ENCODE measurements at regions not wholly inside any gene's neighbourhood (a gene's known extent, or its start where the extent isn't known, plus 50 kb on each side); places are given as distances from the start of the nearest gene placed in this dataset.

DNA sequence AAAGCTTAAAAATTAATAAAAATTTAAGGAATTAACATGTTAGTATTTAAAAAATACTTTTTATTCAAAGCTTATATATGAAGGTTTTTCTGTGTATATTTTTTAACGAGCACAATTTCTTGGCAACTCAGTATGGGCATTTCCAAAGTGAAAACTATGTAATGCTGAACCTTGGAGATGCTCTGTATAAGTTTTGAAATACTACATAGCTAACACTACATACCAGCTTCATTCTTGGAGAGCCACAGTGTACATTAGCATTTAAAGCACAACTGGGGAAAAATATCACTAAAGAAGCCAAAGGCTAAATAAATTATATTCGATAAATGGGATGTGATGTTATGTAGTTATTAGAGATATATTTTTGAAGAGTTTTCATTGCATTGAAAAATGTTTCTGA is 446.5 kb downstream of the CCDC85A start:
- WGBS, 2 donors: 72 to 85% methylated on average over 2 of the region's 2 CpGs
- Histone ChIP-seq H3K4me3 (no peak overlapping the region), H3K4me1 (no peaks in the 10 kb centered on the region), H3K9me3 (no peaks in the 10 kb centered on the region), H3K27ac (no peak overlapping the region), H3K36me3 (no peaks in the 10 kb centered on the region), H3K27me3 (no peaks in the 10 kb centered on the region)
- intact Hi-C loops (cut with DNase I): no loop called here
- TF ChIP-seq, protein P1, sequence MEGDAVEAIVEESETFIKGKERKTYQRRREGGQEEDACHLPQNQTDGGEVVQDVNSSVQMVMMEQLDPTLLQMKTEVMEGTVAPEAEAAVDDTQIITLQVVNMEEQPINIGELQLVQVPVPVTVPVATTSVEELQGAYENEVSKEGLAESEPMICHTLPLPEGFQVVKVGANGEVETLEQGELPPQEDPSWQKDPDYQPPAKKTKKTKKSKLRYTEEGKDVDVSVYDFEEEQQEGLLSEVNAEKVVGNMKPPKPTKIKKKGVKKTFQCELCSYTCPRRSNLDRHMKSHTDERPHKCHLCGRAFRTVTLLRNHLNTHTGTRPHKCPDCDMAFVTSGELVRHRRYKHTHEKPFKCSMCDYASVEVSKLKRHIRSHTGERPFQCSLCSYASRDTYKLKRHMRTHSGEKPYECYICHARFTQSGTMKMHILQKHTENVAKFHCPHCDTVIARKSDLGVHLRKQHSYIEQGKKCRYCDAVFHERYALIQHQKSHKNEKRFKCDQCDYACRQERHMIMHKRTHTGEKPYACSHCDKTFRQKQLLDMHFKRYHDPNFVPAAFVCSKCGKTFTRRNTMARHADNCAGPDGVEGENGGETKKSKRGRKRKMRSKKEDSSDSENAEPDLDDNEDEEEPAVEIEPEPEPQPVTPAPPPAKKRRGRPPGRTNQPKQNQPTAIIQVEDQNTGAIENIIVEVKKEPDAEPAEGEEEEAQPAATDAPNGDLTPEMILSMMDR (IDR thresholded peaks at IDR 0.05): no peak
- TF ChIP-seq POLR2A (IDR thresholded peaks at IDR 0.05): no peak
- no peak for DNase-seq

- Histone ChIP-seq H3K4me3 (no peak overlapping the region), H3K27me3 (no peaks in the 10 kb centered on the region), H3K36me3 (no peaks in the 10 kb centered on the region), H3K27ac (no peak overlapping the region), H3K9me3 (no peaks in the 10 kb centered on the region), H3K4me1 (no peaks in the 10 kb centered on the region)
- WGBS, 2 donors: 43 to 82% methylated on average over 1 of the region's 1 CpG
- no peak for TF ChIP-seq POLR2A (IDR thresholded peaks at IDR 0.05)
- TF ChIP-seq, protein P1 (IDR thresholded peaks at IDR 0.05): no peak
- no peak for DNase-seq
- intact Hi-C loops (cut with DNase I): no loop called here
These were observed 464.2 kb downstream of the CCDC85A start for GRCh38 chr2:56647997-56648396.

DNA sequence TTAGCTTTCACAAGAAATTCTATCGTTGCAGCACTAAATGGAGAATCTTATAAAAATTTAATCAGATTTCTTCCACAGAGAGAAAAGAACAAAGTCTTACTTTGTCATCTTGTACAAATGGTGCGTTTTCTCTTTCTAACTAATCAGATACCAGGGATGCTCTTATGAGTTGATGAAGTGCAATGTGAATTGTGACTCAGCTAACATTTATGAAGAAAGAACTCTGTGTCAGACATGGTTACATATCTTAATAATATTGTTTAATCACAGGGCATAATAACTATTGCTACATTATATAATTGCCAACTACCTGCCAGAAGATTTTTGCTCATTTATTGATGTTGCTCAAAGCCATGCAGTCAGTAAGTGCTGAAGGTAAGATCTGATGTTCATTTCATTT is 465.0 kb downstream of the CCDC85A start:
- TF ChIP-seq, protein P1 (IDR thresholded peaks at IDR 0.05): no peak
- TF ChIP-seq POLR2A (IDR thresholded peaks at IDR 0.05): no peak
- Histone ChIP-seq H3K36me3 (no peaks in the 10 kb centered on the region), H3K9me3 (no peaks in the 10 kb centered on the region), H3K27ac (no peak overlapping the region), H3K4me3 (no peak overlapping the region), H3K4me1 (no peaks in the 10 kb centered on the region), H3K27me3 (no peaks in the 10 kb centered on the region)
- intact Hi-C loops (cut with DNase I): no loop called here
- DNase-seq: no peak
- WGBS, 2 donors: 65 to 67% methylated on average over 2 of the region's 2 CpGs

DNA sequence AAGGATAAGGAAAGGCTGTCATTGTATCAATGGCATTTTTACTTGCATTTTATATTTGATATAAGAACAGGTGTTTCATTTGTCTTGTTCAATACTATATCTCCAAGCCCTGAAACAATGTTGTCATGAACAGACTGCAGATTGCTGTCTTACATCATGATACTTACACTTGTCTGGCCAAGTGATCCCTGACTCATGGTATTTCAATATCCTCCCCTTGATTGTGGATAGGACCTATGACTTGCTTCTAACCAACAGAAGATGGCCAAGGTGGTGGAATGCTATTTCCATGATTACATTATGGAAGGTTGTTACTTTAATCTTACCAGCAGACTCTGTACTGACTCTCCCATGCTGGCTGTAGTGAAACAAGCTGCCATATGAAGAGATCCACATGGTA is 471.1 kb downstream of the CCDC85A start:
- no peaks in the 10 kb centered on the region for H3K4me1 ChIP-seq
- intact Hi-C loops (cut with DNase I): no loop called here
- no peak overlapping the region for H3K27ac ChIP-seq
- no peaks in the 10 kb centered on the region for H3K36me3 ChIP-seq
- no peaks in the 10 kb centered on the region for H3K27me3 ChIP-seq
- H3K9me3 ChIP-seq: no peaks in the 10 kb centered on the region
- TF ChIP-seq, protein P1 (IDR thresholded peaks at IDR 0.05): no peak
- TF ChIP-seq POLR2A (IDR thresholded peaks at IDR 0.05): no peak
- DNase-seq: no peak
- H3K4me3 ChIP-seq: no peak overlapping the region

DNA sequence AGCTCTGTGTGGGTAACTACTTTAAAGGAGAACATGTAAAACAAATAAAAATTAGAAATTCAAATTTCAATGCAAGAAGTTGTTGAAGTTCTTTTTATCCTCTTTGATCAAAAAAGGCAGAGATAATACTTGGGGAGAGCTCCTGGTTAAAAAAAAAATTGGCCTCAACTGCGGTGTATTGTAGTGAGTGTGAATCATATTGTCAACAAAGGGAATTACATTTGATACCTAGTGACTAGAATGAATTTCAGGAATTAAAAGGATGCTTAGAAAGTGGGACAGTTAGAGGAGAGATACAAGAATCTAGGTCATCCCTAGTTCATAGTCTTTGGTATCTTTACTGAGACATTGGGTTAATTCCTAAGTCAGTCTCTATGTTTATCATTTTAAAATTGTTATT is 473.0 kb downstream of the CCDC85A start:
- no peaks in the 10 kb centered on the region for H3K27me3 ChIP-seq
- no peak overlapping the region for H3K4me3 ChIP-seq
- H3K9me3 ChIP-seq: no peaks in the 10 kb centered on the region
- no peak for TF ChIP-seq POLR2A (IDR thresholded peaks at IDR 0.05)
- TF ChIP-seq, protein P1 (IDR thresholded peaks at IDR 0.05): no peak
- H3K4me1 ChIP-seq: no peaks in the 10 kb centered on the region
- intact Hi-C loops (cut with DNase I): no loop called here
- no peak for DNase-seq
- H3K36me3 ChIP-seq: no peaks in the 10 kb centered on the region
- H3K27ac ChIP-seq: no peak overlapping the region
- 71 to 74% methylated on average over 1 of the region's 1 CpG for WGBS, 2 donors

Data from esophagus squamous epithelium (tissue), 5 donors.